Mesendoderm (in vitro differentiated cells): ENCODE measurements at regions not wholly inside any gene's neighbourhood (a gene's known extent, or its start where the extent isn't known, plus 50 kb on each side); places are given as distances from the start of the nearest gene placed in this dataset.
A peak's percentile ranks its signal among the peaks of the same experiment; 100 is the strongest.

Experiments
- DNase-seq: peaks from one replicate; pipeline ENCODE4 v3.0.0; 2013
- H2AK5ac ChIP-seq: 2 replicates; pipeline ENCODE4 v1.6.1; 2013; ENCODE audit warnings: low read length, inconsistent platforms
- H2BK120ac ChIP-seq: 2 replicates; pipeline ENCODE4 v1.6.1; 2013; ENCODE audit warnings: low read depth, mild to moderate bottlenecking, low read length, moderate library complexity, mixed read lengths
- H2BK15ac ChIP-seq: replicated peaks from 2 replicates; pipeline ENCODE4 v1.6.1; 2013; ENCODE audit warnings: low read depth, mild to moderate bottlenecking, moderate library complexity
- H2BK5ac ChIP-seq: 2 replicates; pipeline ENCODE4 v1.6.1; 2013; ENCODE audit warnings: low read length, inconsistent platforms
- H3K18ac ChIP-seq: 2 replicates; pipeline ENCODE4 v1.6.1; 2013; ENCODE audit warnings: mild to moderate bottlenecking, low read length, mixed read lengths
- H3K23ac ChIP-seq: one replicate; pipeline ENCODE4 v1.6.1; 2013; ENCODE audit warnings: low read length
- H3K27ac ChIP-seq: 2 replicates; pipeline ENCODE4 v1.5.1; 2013; ENCODE audit warnings: low read depth, mild to moderate bottlenecking, inconsistent platforms, low read length, moderate library complexity
- H3K27me3 ChIP-seq: 2 replicates; pipeline ENCODE4 v1.6.1; 2013; ENCODE audit warnings: low read length, control low read depth, mild to moderate bottlenecking, inconsistent platforms; ENCODE audit not compliant: insufficient read depth, poor library complexity
- H3K36me3 ChIP-seq: 2 replicates; pipeline ENCODE4 v1.6.1; 2013; ENCODE audit warnings: low read length, inconsistent platforms; ENCODE audit not compliant: control insufficient read depth, insufficient read depth
- H3K4ac ChIP-seq: one replicate; pipeline ENCODE4 v1.6.1; 2013; ENCODE audit warnings: low read depth, mild to moderate bottlenecking, low read length, moderate library complexity
- H3K4me1 ChIP-seq: 2 replicates; pipeline ENCODE4 v1.6.1; 2013; ENCODE audit warnings: low read depth, low read length, inconsistent platforms; ENCODE audit not compliant: control insufficient read depth
- H3K4me2 ChIP-seq: 2 replicates; pipeline ENCODE4 v1.6.1; 2013; ENCODE audit warnings: low read length
- H3K4me3 ChIP-seq: 2 replicates; pipeline ENCODE4 v1.5.1; 2013; ENCODE audit warnings: mild to moderate bottlenecking, low read length
- H3K56ac ChIP-seq: one replicate; pipeline ENCODE4 v1.6.1; 2013; ENCODE audit warnings: low read length
- H3K79me1 ChIP-seq: 2 replicates; pipeline ENCODE4 v1.6.1; 2013; ENCODE audit warnings: low read length, inconsistent platforms
- H3K79me2 ChIP-seq: 2 replicates; pipeline ENCODE4 v1.6.1; 2013; ENCODE audit warnings: mild to moderate bottlenecking, low read length; ENCODE audit not compliant: control insufficient read depth, insufficient read depth
- H3K9ac ChIP-seq: 2 replicates; pipeline ENCODE4 v1.6.1; 2013; ENCODE audit warnings: low read length, inconsistent platforms
- H4K5ac ChIP-seq: one replicate; pipeline ENCODE4 v1.6.1; 2013; ENCODE audit warnings: low read length
- H4K8ac ChIP-seq: one replicate; pipeline ENCODE4 v1.6.1; 2013; ENCODE audit warnings: low read depth, mild to moderate bottlenecking, control low read depth, low read length, moderate library complexity
- WGBS: extraction: QIAGEN DNeasy Blood & Tissue Kit; methylation state at CpG from one replicate; pipeline ENCODE4 v1.1.7; 2013; ENCODE audit warnings: low lambda C conversion rate, missing lambda C conversion rate; ENCODE audit not compliant: insufficient coverage; ENCODE audit errors: extremely low coverage; 5-methylcytosine and 5-hydroxymethylcytosine counted together

DNA sequence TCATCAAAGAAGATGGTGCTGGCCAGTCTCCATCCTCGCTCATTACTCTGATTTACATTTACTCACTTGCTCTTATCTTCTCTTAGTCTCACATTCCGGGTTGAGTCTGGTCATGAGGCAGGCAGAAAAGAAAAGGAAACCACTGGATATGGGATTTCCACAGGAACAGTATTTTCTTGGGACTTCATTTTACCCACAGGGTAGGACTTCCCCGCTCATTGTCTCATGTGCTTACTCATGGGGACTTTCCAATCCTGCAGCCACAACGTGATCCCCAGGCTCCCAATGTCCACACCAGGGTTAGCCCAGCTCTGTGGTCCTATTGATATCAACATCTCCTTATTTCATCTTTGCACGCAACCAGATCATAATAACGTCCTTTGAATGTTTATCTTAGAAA lies 373.8 kb downstream of the TMEM182 start:
- H2BK120ac ChIP-seq: no peak overlapping the region
- H3K56ac ChIP-seq: no peak overlapping the region
- no peak overlapping the region for H3K4ac ChIP-seq
- H4K5ac ChIP-seq: no peak overlapping the region
- no peak overlapping the region for H3K9ac ChIP-seq
- H2BK15ac ChIP-seq: no peak overlapping the region
- DNase-seq: no peak
- H3K79me2 ChIP-seq: no peaks in the 10 kb centered on the region
- H2AK5ac ChIP-seq: no peak overlapping the region
- peaks cover 6% of the 10 kb centered on the region for H3K4me1 ChIP-seq
- no peak overlapping the region for H3K27ac ChIP-seq
- no peaks in the 10 kb centered on the region for H3K79me1 ChIP-seq
- H3K18ac ChIP-seq: no peak overlapping the region
- no CpG with 5 or more reads among the region's 6 CpGs for WGBS
- no peak overlapping the region for H2BK5ac ChIP-seq
- no peak overlapping the region for H3K23ac ChIP-seq
- H4K8ac ChIP-seq: no peak overlapping the region
- no peak overlapping the region for H3K4me2 ChIP-seq
- no peak overlapping the region for H3K4me3 ChIP-seq
- H3K27me3 ChIP-seq: no peaks in the 10 kb centered on the region
- no peaks in the 10 kb centered on the region for H3K36me3 ChIP-seq

DNA sequence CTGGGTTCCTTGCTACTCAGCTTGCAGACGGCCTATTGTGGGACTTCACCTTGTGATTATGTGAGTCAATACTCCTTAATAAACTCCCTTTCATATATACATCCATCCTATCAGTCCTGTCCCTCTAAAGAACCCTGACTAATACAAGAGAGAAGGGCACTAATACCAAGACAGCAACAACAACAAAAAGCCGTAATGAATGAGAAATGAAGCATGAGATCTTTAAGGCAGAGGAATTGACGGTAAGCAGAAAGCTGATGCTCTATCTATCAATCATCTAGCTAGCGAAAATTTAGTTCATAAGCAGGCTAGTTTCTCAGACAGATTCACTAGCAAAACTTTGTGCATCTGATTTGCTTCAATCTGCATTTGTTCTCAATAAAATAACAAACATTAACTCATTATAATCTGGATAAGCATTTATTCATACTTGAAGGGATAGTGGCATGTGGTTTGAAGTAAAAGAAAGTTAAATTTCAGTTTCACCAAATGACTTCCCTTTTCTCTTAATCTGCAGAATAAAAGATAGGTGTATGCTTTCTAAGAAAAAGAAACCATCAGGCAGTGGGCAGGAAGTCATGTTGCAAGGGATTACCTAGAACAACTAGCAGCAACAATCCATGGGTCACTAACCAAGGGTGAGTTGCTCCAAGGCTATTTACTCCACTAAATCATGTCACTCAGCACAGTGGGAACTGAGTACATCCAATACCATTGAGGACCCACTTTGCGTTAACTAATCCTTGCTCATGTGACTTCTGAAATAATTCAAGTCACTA lies 376.5 kb downstream of the TMEM182 start:
- H3K27me3 ChIP-seq: no peaks in the 10 kb centered on the region
- H3K79me2 ChIP-seq: no peaks in the 10 kb centered on the region
- H2BK5ac ChIP-seq: peak overlapping the region; percentile 69
- no peak overlapping the region for H2BK120ac ChIP-seq
- H3K36me3 ChIP-seq: no peaks in the 10 kb centered on the region
- H3K4me1 ChIP-seq: peaks cover 7% of the 10 kb centered on the region
- no peak overlapping the region for H2AK5ac ChIP-seq
- H2BK15ac ChIP-seq: peak overlapping the region; percentile 57
- no peak overlapping the region for H4K5ac ChIP-seq
- H3K4ac ChIP-seq: no peak overlapping the region
- WGBS: no CpG with 5 or more reads among the region's 5 CpGs
- no peak overlapping the region for H4K8ac ChIP-seq
- H3K4me3 ChIP-seq: no peak overlapping the region
- no peak overlapping the region for H3K23ac ChIP-seq
- no peak overlapping the region for H3K9ac ChIP-seq
- no peak overlapping the region for H3K56ac ChIP-seq
- H3K18ac ChIP-seq: peak overlapping the region; percentile 30
- H3K27ac ChIP-seq: no peak overlapping the region
- H3K79me1 ChIP-seq: no peaks in the 10 kb centered on the region
- H3K4me2 ChIP-seq: no peak overlapping the region
- DNase-seq: no peak

DNA sequence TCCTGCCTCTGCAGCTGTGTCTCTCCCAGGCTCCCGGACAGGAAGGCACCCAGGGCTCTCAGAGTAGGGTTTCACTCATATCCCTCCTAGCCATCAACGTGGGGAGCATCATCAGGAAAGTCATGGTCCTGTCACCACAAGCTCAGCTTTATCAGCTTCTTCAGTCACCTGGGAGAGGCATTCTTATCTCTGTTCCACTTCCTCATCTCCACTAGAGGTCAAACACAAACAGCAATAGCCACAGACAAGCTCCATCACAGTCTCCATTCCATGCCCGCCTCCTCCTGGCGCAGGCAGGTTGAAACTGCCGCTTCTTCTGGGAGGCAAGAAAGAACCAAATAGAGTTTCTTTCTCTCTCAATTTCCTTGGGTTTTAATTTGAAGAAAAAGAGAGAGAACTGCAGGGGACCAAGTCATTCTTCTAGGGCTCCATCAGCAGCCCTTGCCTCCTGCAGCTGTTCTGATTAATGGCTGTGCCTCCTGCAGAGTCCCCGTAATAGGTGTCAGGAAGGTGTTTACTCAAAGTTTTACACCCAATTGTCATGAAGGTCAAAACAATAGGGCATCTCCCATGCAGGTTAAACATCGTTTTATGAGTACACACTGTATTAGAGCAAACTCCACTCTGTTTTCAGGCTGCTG lies 377.9 kb downstream of the TMEM182 start:
- Histone ChIP-seq H4K8ac (no peak overlapping the region), H3K27ac (peak overlapping the region; percentile 76), H2BK15ac (no peak overlapping the region), H3K27me3 (no peaks in the 10 kb centered on the region), H3K56ac (peak overlapping the region; percentile 42), H3K36me3 (no peaks in the 10 kb centered on the region), H3K4me1 (peaks cover 7% of the 10 kb centered on the region), H3K9ac (no peak overlapping the region), H3K4me2 (no peak overlapping the region), H2BK5ac (peak overlapping the region; percentile 24), H3K79me2 (no peaks in the 10 kb centered on the region), H3K4ac (no peak overlapping the region), H3K18ac (no peak overlapping the region), H2AK5ac (no peak overlapping the region), H4K5ac (no peak overlapping the region), H3K23ac (no peak overlapping the region), H3K79me1 (no peaks in the 10 kb centered on the region), H2BK120ac (no peak overlapping the region), H3K4me3 (no peak overlapping the region)
- WGBS: no CpG with 5 or more reads among the region's 7 CpGs
- DNase-seq: peak; percentile 84

DNA sequence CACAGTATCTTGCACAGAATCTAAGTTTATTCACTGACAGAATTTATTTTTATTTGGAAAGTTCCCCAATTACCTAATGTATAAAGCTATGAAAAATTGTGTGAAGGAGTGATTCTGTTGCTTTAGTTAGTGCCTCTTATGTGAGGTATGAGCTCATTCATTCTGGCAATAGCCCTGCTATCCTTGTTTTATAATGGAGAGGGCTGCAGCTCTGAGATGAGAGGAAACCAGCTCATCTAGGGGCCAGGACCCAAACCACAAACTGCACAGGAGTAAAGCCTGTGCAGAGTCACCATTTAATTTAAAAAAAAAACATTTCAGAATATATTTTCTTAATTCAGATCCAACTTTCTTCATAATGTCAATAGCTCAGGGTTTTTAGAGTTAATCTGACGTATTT lies 383.0 kb downstream of the TMEM182 start:
- Histone ChIP-seq H2BK120ac (no peak overlapping the region), H3K9ac (no peak overlapping the region), H3K4me2 (no peak overlapping the region), H3K36me3 (no peaks in the 10 kb centered on the region), H3K23ac (no peak overlapping the region), H3K4ac (no peak overlapping the region), H4K5ac (no peak overlapping the region), H3K27me3 (peaks cover 2% of the 10 kb centered on the region), H2BK15ac (no peak overlapping the region), H3K27ac (no peak overlapping the region), H2BK5ac (no peak overlapping the region), H3K18ac (no peak overlapping the region), H3K4me1 (peaks cover 3% of the 10 kb centered on the region), H3K4me3 (no peak overlapping the region), H4K8ac (no peak overlapping the region), H3K56ac (no peak overlapping the region), H3K79me1 (no peaks in the 10 kb centered on the region), H3K79me2 (no peaks in the 10 kb centered on the region), H2AK5ac (no peak overlapping the region)
- no CpG with 5 or more reads among the region's 1 CpG for WGBS
- DNase-seq: no peak

DNA sequence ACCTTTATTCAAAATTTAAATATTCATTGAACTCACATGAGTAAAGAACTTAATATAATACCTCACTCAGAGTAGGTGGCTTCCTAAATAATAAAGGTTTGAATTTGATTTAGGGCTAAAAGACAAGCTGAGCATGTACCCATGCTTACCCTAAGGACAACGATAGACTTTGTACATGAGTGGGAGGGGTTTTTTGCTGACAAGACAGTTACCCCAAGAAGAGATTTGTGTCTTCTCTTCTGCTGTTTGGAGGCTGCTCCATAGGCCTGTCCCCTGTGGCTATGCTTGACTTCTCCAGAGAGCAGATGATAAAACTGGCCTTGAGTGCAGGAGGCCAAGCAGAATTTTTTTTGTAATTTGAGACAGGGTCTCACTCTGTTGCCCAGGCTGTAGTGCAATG lies 383.9 kb downstream of the TMEM182 start:
- Histone ChIP-seq H3K18ac (no peak overlapping the region), H3K4me3 (no peak overlapping the region), H2BK120ac (no peak overlapping the region), H3K4ac (no peak overlapping the region), H3K23ac (no peak overlapping the region), H3K27ac (no peak overlapping the region), H3K56ac (no peak overlapping the region), H3K27me3 (peaks cover 2% of the 10 kb centered on the region), H3K36me3 (no peaks in the 10 kb centered on the region), H3K4me1 (no peaks in the 10 kb centered on the region), H2BK15ac (no peak overlapping the region), H4K5ac (no peak overlapping the region), H4K8ac (no peak overlapping the region), H2BK5ac (no peak overlapping the region), H3K79me2 (no peaks in the 10 kb centered on the region), H2AK5ac (no peak overlapping the region), H3K79me1 (no peaks in the 10 kb centered on the region), H3K4me2 (no peak overlapping the region), H3K9ac (no peak overlapping the region)
- no CpG with 5 or more reads among the region's 1 CpG for WGBS
- no peak for DNase-seq
